ENCODE measurements at regions not wholly inside any gene's neighbourhood (a gene's known extent, or its start where the extent isn't known, plus 50 kb on each side); places are given as distances from the start of the nearest gene placed in this dataset.
A peak's percentile ranks its signal among the peaks of the same experiment; 100 is the strongest.

- no peak for FAIRE-seq
- no peak overlapping the region for H3K4me3 ChIP-seq (ENCODE audit: control insufficient read depth in 2 of 3, extremely low read depth in 1 of 3, insufficient read depth in 2 of 3, low read depth in 1 of 3, low read length in 3 of 3)
- dilution Hi-C loops (cut with MboI; ENCODE audit: extremely low pct_ligation_motif_present, low sequenced_read_pairs), result no loop called here
- no peak overlapping the region for H3K4me2 ChIP-seq (ENCODE audit: control insufficient read depth, extremely low read depth, insufficient read depth, low read depth, low read length)
- H3K79me2 ChIP-seq (ENCODE audit: control insufficient read depth, insufficient read depth, low read length), result no peaks in the 10 kb centered on the region
- no peaks in the 10 kb centered on the region for H3K9me1 ChIP-seq (ENCODE audit: control insufficient read depth, extremely low read depth, insufficient read depth, low read length)
- H3K27me3 ChIP-seq (ENCODE audit: control insufficient read depth, extremely low read depth, insufficient read depth, low read length), result peaks cover 7% of the 10 kb centered on the region
- H4K20me1 ChIP-seq (ENCODE audit: control insufficient read depth, extremely low read depth, insufficient read depth, low read length), result no peaks in the 10 kb centered on the region
- H3K9ac ChIP-seq (ENCODE audit: control insufficient read depth, extremely low read depth, insufficient read depth, low read length), result no peak overlapping the region
- peaks cover 6% of the 10 kb centered on the region for H3K4me1 ChIP-seq (ENCODE audit: control insufficient read depth, extremely low read depth, insufficient read depth, low read length)
- H3K27ac ChIP-seq (ENCODE audit: control insufficient read depth, insufficient read depth, low read length), result no peak overlapping the region
- no peak for DNase-seq (ENCODE audit: low read depth, low spot score)
- H3K9me3 ChIP-seq (ENCODE audit: control insufficient read depth, low read depth, low read length), result no peaks in the 10 kb centered on the region
- H2AFZ ChIP-seq (ENCODE audit: control insufficient read depth, low read length), result no peak overlapping the region
- TF ChIP-seq EZH2 (IDR thresholded peaks at IDR 0.05; ENCODE audit: low read length), result no peak
- TF ChIP-seq CTCF (optimal IDR thresholded peaks at IDR 0.05 in 1 of 3, IDR thresholded peaks at IDR 0.05 in 1 of 3, conservative IDR thresholded peaks at IDR 0.05 in 1 of 3; ENCODE audit: extremely low read depth in 1 of 3, insufficient read depth in 2 of 3, low read length in 3 of 3), result no peak
- H3K36me3 ChIP-seq (ENCODE audit: control insufficient read depth in 2 of 2, extremely low read depth in 1 of 2, insufficient read depth in 2 of 2, low read length in 2 of 2), result no peaks in the 10 kb centered on the region
These were observed 88.2 kb downstream of the DMRTA2 start for GRCh38 chr1:50335036-50335435.

- H3K27me3 ChIP-seq (ENCODE audit: control insufficient read depth, extremely low read depth, insufficient read depth, low read length), result peaks cover 7% of the 10 kb centered on the region
These were observed 89.7 kb downstream of the DMRTA2 start for GRCh38 chr1:50333595-50333974.

More at GRCh38 chr1:50333595-50333974, 89.7 kb downstream of the DMRTA2 start:
- FAIRE-seq, result no peak
- H3K79me2 ChIP-seq (ENCODE audit: control insufficient read depth, insufficient read depth, low read length), result no peaks in the 10 kb centered on the region
- no peak for DNase-seq (ENCODE audit: low read depth, low spot score)
- H3K36me3 ChIP-seq (ENCODE audit: control insufficient read depth in 2 of 2, extremely low read depth in 1 of 2, insufficient read depth in 2 of 2, low read length in 2 of 2), result no peaks in the 10 kb centered on the region
- H3K4me3 ChIP-seq (ENCODE audit: control insufficient read depth in 2 of 3, extremely low read depth in 1 of 3, insufficient read depth in 2 of 3, low read depth in 1 of 3, low read length in 3 of 3), result peak overlapping the region; percentile 40 to 70 (median 64)
- no peak overlapping the region for H3K27ac ChIP-seq (ENCODE audit: control insufficient read depth, insufficient read depth, low read length)
- TF ChIP-seq CTCF (optimal IDR thresholded peaks at IDR 0.05 in 1 of 3, IDR thresholded peaks at IDR 0.05 in 1 of 3, conservative IDR thresholded peaks at IDR 0.05 in 1 of 3; ENCODE audit: extremely low read depth in 1 of 3, insufficient read depth in 2 of 3, low read length in 3 of 3) (peak; percentile 55 to 78 (median 77)), EZH2 (IDR thresholded peaks at IDR 0.05; ENCODE audit: low read length) (no peak)
- peak overlapping the region; percentile 87 for H2AFZ ChIP-seq (ENCODE audit: control insufficient read depth, low read length)
- peak overlapping the region; percentile 95 for H3K4me2 ChIP-seq (ENCODE audit: control insufficient read depth, extremely low read depth, insufficient read depth, low read depth, low read length)
- H3K4me1 ChIP-seq (ENCODE audit: control insufficient read depth, extremely low read depth, insufficient read depth, low read length), result peaks cover 6% of the 10 kb centered on the region
- peak overlapping the region; percentile 43 for H3K9ac ChIP-seq (ENCODE audit: control insufficient read depth, extremely low read depth, insufficient read depth, low read length)
- dilution Hi-C loops (cut with MboI; ENCODE audit: extremely low pct_ligation_motif_present, low sequenced_read_pairs), result no loop called here
- H3K9me1 ChIP-seq (ENCODE audit: control insufficient read depth, extremely low read depth, insufficient read depth, low read length), result no peaks in the 10 kb centered on the region
- H4K20me1 ChIP-seq (ENCODE audit: control insufficient read depth, extremely low read depth, insufficient read depth, low read length), result no peaks in the 10 kb centered on the region
- H3K9me3 ChIP-seq (ENCODE audit: control insufficient read depth, low read depth, low read length), result no peaks in the 10 kb centered on the region

All from keratinocyte (primary cell).